HK-2 (cell line): ENCODE measurements at regions not wholly inside any gene's neighbourhood (a gene's known extent, or its start where the extent isn't known, plus 50 kb on each side); places are given as distances from the start of the nearest gene placed in this dataset.

Experiments used
- DNase-seq: peaks from one replicate; pipeline ENCODE4 v3.0.0-alpha.2; 2018; ENCODE audit not compliant: unreplicated experiment

- DNase-seq: no peak
These were observed 54.9 kb upstream of the ENAH start for GRCh38 chr1:225707824-225708223.

- DNase-seq: no peak
These were observed 56.2 kb upstream of the ENAH start for GRCh38 chr1:225709101-225709500.

GRCh38 chr1:225710804-225711203, 57.9 kb upstream of the ENAH start:
- DNase-seq: peak; percentile 83

- no peak for DNase-seq
These were observed 58.5 kb upstream of the ENAH start for GRCh38 chr1:225711236-225711937.

- DNase-seq: no peak
These were observed 59.5 kb upstream of the ENAH start for GRCh38 chr1:225712391-225712790.

GRCh38 chr1:225713281-225713680, 60.4 kb upstream of the ENAH start:
- no peak for DNase-seq

- no peak for DNase-seq
These were observed 56.7 kb upstream of the SRP9 start for GRCh38 chr1:225720937-225721336.

- no peak for DNase-seq
These were observed 53.4 kb upstream of the SRP9 start for GRCh38 chr1:225724251-225724650.
